Hematopoietic multipotent progenitor cell treated with erythropoietin and hydrocortisone succinate and interleukin-3 and kit ligand, for 17 days (in vitro differentiated cells): ENCODE measurements at regions not wholly inside any gene's neighbourhood (a gene's known extent, or its start where the extent isn't known, plus 50 kb on each side); places are given as distances from the start of the nearest gene placed in this dataset.

ENCODE experiments used
- DNase-seq: peaks from one replicate; pipeline ENCODE4 v3.0.0-alpha.2; 2015; ENCODE audit warnings: low spot score

DNA sequence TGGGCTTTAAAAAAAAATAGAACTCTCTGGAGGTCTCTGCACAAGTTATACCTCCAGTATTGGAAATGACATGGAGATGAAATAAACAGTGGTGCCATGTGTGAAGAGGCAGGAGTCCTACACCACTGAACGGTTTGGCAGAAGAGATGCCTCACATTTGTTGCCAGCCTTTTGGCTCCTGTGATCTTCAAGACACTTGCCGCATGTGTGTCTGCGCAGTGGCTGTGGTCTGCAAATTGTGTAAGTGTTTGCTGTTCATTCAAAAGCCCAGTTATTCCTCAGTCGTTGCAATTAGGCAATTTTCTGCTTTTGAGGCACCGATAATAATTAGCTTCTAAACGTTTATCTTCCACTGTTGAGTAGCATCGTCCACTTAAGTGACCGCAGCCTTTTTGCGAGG, 319.1 kb downstream of the BRD1 start:
- no peak for DNase-seq

DNA sequence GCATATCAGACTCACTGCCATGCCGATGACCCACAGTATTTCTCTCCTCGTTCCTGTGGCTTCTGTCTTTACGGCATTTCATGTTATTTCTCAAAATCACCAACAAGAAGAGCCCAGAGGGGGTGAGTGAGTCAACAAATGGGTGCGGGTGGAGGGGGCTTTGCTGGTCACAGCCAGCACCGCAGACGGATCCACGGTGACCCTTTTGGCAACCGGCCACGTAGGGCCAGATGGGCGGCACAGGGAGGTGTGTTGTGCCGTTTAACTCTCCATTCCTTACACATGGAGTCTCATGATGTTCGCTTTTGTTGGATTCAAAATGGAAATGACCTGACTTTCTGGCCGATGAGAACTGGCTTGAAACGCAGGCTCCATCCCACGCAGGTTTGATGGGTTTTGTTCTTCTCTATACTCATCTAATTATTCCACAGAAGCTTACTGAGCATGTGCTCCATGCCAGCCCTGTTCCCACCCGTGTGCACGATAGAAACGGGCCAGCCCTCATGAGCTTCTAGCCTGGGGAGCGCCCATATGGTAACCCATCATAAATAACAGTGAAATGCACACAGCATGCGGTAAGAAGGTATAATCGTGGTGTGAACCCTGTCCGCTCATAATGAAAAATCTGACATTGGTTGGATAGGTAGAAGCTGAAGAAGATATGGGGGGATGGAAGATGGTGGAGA, 319.9 kb downstream of the BRD1 start:
- no peak for DNase-seq

DNA sequence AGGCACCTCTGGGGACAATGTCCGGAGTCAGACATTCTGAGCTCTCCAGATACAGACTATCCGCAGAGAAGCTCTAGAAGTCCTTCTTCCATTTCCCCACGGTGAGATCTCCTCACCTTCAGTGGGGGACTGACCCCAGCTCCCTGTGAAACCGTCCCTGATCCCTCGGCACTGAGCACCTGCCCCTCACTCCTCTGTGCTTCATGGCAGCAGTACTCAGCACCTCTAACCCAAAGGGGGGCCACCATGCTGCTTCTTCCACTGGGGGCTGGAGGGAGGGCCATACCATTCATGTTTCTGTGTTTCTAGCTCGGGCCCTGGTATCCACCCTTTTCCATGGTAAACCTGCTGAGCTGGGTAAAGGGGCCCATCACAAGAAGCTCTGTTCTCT, 321.7 kb downstream of the BRD1 start:
- DNase-seq: no peak

DNA sequence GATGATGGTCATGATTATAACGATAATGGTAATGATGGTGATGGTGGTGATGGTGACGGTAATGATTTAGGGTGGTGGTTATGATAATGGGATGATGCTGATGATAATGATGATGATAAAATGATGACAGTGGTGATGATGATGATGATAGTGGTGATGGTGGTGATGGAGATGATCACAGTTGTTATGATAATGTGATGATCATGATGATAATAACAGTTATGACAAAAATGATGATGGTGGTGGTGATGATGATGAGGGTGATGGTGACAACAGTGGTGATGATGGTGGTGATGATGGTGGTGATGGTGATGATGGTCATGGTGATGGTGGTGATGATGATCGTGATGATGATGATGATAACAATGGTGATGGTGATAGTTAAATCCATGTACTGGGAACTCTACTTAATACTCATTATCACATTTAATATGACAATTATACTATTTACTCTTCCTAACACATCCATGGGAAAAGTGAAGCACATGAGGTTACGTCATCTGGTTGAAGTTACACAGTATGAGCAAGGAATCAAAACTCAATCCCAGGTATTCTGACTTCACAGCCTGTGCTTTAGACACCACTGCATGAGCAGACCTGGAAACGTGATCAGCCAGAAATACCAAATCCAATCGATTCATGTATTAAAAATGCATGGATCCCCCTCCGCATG, 322.2 kb downstream of the BRD1 start:
- DNase-seq: no peak

DNA sequence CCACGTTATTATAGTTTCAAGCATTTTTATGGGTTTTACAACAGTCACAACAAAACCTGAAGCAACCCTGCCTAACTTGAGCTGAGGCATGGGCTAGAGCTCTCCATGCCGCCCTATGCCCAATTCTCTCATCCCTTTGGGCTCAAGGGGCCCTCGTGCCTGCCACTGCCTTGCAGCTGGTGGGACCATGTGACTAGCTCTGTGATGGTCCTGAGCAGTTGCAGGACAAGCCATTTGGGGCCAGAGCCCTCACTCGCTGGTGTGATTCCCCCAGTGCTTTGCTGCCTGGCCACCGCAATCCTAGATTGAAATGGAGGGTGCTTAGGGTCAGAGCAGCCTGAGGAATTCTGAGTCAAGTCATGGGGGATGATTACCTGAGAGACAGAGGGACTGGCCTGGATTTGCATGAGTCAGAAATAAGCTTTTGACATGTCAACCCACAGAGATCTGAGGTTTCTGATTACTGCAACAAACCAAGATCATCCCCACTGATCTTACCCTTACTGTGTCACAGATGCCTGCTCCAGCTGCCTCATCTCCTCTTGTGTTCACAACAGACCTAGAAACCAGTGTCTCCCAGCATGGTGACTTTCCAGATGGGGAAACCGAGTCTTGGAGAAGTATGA, 323.7 kb downstream of the BRD1 start:
- DNase-seq: no peak

DNA sequence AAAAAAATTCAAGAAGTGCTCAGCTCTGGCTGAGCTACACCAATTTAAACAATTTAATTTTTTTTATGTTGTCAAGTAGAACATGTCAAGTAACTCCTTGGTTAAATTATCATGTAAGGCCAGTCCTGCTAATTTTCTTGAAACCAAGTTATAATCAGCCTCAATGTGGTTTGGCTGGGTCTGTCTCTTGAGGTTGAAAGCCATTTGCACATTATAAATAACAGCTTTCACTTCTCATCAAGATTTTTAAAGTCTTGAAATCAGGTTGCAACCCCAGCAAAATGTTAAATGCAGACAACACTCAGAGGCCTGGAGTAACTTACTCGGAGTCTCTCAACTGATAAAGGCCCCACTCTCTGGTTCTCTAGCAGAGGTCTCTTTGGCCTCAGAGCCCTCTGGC, 324.4 kb downstream of the BRD1 start:
- DNase-seq: no peak

DNA sequence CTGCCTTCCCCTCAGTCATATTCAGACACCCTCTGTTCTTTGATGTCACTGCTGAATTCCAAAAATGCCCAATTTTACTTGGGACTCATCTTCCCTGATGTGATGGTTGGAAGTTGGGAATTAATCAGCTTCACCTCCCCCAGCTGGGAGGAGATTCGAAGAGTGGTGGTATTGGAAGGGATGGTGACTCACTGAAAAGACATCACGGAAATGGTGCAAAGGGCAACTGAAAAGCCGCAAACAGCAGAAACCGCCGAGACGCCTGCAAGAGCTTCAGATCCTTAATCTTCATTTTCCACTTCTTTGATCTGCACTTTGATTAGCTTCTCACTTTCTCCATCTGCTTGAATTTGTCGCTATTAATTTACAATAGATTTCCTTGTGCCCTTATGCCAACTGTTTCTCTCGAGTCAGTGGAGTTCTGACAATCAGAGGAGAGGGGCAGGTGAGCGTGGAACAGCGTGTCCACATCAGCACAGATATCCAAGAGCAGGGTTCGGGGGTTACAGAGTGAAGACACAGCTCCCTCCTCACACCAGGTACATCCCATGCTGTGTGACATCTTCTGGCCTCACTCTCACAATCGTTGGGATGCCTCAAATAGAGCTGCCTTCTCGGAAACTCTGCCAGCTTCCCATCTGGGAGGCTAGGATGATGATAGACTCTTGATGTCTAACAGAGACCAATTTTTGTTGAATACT, 325.4 kb downstream of the BRD1 start:
- no peak for DNase-seq

DNA sequence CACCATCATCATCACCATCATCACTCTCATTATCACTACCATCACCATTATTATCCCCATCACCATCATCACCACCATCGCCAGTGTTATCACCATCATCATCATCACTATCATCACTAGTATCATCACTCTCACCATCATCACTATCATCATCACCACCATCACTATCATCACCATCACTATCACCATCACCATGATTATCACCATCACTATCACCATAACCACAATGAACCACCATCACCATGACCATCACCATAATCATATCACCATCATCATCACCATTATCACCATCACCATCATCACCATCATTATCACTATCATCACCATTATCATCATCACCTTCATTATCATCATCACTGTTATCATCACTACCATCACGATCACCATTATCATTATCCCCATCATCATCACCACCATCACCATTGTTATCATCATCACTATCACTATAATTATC, 326.7 kb downstream of the BRD1 start:
- DNase-seq: no peak

DNA sequence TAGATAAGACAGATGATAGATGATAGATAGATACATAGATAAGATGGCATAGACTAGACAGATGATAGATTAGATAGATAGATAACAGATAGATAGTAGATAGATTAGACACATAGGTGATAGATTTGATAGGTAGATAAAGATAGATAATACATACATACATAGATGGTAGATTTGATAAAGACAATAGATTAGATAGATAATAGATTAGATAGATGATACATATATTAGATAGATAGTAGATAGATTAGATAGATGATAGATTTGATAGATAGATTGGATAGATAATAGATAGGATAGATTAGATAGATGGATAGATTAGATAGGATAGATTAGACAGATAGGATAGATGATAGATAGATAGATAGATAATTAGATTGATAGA, 327.6 kb downstream of the BRD1 start:
- no peak for DNase-seq

DNA sequence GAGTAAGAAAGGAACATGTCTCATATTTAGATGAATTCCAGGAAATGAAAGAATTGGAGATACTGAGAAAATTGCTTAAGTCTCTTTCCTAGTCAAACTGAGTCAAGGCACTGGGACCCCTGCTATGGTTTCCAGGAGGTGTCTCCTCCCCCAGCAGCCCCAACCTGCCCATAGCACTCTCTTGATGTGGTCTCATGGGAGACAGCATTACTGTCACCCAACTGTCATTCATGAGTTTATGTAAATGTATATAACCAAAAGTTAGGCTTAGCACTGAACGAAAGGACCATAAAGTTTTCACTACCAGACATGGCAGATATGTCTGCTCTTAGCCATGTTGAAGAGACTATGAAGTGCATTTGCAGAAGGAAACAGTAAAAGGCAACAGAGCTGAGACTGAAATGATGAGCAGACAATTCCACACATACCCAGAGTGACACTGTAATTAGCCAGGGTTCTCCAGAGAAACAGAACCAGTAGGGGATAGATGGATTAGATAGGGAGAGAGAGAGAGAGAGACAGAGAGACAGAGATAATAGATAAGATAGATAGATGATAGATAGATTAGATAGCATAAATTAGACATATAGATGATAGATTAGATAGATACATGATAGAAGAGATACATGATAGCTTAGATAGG, 328.1 kb downstream of the BRD1 start:
- DNase-seq: no peak

DNA sequence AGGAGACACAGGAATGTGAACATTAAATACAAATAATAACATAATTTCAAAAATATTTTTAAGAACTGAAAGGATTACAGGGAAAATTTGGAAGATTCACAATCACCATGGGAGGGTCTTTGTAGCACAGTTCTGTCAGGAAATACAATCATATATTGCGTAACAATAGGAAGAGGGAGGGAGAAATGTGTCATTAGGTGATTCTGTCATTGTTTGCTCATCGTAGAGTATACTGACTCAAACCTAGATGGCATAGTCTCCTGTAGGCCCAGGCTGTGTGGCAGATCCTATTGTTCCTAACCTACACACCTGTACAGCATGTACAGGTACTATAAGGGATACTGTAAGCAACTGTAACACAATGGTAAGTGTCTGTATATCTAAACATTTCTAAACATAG, 330.4 kb downstream of the BRD1 start:
- no peak for DNase-seq

DNA sequence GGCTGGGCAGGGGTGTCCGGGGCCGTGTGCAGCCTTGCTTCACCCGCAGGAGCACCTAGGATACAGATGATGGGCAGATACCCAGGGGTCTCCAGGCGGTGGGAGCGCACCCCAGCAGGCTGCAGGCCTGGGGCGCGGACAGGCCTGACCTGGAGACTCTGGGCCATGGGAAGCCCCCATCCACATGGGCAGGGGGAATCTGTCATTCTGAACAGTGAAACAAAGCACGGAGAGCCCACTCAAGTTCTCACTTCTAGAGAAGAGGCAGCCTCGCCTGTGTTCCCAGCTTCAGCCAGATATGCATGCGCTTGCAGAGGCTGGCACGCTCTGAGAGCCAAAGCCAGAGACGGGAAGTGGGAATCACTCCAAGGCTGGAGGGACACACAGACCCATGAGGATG, 333.1 kb downstream of the BRD1 start:
- no peak for DNase-seq

DNA sequence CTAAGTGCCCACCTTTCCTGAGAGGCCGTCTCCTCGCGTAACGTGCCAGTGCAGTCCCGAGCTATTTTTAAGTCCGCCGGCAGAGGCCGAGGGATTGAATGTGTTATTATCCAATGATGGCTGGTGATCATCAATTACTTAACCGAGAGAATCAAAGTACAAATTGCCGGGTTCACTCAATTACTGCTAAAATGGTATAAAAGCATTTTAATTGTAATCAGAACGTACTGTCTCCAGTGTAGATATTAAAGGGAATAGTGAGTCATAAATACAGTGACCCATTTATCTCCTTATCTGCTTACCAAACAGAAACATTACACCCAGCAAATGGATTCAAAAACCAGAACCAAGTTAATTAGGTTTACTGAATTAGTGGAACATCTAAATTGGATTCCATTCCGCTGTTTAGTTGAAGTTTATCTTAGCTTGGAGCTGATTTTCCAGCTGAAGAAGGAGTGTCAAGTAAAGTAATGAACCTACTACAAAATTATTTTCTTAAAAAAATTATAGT, 334.9 kb downstream of the BRD1 start:
- no peak for DNase-seq

DNA sequence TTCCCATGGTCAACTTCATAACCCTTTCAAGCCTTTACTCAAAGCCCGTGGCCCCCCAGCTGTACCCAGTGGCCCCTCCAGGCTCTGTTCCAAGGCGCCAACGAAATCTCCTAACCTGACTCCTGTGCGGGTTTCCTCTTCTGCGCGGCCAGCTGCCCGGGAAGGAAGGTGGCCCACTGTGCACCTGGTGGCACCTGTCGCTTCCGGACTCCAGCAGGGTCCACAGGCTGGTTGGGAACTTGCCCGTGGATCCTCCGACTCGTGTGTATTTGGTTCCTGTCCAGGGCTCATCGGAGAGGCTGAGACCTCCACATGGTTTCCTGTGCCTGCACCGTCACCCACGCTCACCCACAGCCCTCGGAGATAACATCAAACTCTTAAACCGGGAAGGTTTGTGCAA, 335.4 kb downstream of the BRD1 start:
- DNase-seq: no peak

DNA sequence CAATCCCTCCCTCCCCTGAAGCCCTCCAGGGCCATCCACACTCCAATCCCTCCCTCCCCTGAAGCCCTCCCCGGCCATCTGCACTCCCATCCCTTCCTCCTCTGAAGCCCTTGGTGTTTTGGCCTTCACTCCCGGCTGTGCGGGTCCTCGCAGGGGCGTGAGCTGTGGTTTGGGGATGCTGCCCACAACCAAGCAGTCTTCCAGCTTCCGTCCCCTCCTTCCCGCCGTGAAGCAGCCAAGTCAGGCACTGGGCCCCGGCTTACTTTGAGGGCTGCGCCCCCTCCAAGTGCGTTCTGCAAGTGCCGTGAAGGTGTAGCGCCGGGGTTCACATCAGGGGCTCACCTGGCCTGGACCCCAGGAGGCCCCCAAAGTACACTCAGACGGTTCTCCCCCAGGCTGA, 335.9 kb downstream of the BRD1 start:
- no peak for DNase-seq

DNA sequence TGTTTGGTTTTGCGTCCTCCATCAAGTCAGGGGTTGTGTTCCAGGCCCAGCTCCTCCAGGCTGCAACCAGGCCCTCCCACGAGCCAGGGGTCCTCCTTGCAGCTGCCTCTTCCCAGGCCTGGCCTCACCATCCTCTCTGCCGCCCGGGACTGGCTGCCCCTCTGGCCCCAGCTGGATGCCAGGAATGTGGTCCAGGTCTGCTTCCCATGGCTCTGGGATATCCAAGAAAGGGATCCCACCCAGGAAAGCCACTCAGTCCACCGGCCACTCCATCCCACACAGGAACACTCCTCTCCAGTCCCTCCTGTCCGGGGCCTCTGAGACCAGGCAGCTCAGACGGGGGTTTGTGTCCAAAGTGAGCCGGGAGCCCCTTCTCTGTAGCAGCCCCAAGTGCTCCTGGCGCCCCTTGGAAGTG, 336.4 kb downstream of the BRD1 start:
- no peak for DNase-seq

DNA sequence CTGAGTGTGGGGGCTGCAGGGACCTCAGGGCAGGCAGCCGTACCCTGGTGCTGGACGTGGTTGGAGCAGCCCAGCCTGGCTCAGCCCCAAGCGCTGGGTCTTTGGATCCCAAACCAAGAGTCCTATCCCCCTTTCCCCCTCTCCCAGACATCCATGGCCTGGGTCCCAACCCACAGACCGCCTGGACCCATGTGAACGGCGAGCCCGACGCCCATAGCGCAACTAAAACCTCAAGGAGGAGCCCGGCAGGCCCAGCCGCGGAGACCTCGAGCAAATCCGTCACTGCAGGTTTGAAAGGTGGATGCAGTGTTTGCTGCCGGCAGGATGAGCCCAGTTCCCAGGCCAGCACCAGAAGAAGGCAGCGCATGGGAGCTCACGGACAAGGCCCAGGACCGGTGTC, 337.0 kb downstream of the BRD1 start:
- no peak for DNase-seq

DNA sequence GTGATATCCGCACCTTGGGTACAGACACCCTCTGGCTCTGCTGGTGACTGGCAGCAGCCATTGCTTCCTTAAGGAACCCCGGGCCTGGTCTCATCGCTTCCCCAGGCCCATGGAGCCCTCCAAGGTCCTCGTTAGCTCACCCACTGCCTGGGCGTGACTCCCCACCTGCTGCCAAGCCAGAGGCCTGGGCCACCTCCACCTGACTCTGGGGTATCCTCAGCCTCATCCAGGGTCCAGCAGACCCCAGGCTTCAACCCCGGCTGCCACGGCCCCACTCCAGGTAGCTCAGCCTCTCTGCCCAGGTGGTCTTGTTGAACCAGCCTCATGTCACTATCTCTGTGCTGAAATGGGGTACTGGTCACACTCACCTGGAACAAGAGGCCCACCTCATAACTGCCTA, 337.9 kb downstream of the BRD1 start:
- no peak for DNase-seq

DNA sequence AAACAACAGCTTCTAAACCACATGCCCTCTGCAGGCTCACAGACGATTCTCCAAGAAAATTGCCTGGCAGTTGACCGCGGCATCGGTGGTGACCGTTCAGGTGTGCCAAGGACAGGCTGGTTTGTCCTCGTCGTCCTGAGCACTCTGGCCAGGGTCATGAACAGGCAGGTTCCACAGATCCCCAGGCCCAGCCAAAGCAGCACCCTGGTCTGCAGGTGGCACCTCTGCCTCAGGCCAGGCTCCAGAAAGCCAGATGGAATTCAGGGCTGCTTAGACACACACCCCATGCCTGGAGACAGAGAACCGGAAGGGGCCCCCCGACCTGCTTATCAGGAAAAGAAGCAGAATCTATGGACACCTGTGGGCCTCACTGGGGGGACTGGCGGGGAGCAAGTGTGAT, 338.7 kb downstream of the BRD1 start:
- no peak for DNase-seq

DNA sequence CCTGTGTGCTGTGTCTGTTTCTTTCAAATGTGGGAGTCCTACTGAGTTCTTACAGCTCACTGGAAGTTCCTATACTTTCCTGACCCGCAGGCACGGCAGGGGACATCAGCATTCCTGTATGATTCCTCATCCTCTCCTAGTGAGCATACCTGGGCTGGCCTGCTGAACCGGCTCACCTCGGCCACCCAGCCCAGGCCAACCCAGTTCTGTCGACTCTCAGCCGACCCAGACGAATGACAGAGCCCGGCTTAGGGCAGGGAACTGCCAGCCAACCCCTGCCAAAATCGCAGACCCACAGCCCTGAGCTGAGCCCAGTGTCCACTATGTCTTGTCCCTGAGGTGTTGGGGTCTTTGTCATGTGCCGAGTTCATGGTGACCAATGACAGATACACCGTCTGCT, 339.7 kb downstream of the BRD1 start:
- DNase-seq: no peak

DNA sequence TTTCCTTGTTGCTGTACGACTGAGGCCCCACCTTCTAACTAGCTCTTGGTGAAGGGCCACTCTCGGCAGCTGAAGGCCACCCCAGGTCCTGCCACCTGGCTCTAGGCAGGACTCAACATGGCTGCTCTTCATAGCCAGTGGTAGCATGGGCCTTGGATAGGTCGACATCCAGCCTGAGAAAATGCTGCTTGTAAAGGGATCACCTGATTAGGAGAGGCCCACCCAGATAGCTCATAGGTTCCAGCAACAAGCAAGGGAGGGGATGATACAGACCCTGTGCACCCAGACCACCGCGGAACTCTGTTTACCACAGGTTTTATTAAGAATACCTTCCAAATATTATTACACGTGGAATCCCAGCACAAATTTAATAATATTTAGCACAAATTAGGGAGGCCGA, 341.4 kb downstream of the BRD1 start:
- DNase-seq: no peak

DNA sequence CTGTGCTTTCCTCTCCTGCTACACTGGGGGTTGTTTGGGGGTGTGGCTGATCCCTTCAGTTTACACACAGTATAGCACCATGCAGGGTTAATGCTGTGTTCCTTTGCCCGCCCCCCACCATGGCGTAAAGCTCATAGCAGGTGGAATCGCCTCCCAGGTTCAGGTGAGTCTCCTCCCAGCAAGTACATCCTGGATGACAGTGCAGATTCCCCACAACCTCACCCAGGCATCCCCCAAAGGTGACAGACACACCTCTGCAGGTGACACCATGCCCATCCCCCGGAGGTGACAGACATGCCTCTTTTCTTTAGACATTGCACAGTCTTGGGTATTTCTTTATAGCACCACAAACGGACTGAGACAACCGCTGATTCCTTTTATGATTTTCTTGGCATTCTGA, 343.7 kb downstream of the BRD1 start:
- DNase-seq: no peak
